ENCODE measurements at regions not wholly inside any gene's neighbourhood (a gene's known extent, or its start where the extent isn't known, plus 50 kb on each side); places are given as distances from the start of the nearest gene placed in this dataset.
A peak's percentile ranks its signal among the peaks of the same experiment; 100 is the strongest.

- peak; percentile 68 for DNase-seq
These were observed 246.4 kb upstream of the ADAMTS5 start for GRCh38 chr21:27213303-27213702.

GRCh38 chr21:27212441-27212840 lies 245.6 kb upstream of the ADAMTS5 start:
- no peak for DNase-seq

GRCh38 chr21:27209546-27209945 lies 242.7 kb upstream of the ADAMTS5 start:
- no peak for DNase-seq

GRCh38 chr21:27206368-27206982 lies 239.6 kb upstream of the ADAMTS5 start:
- DNase-seq, result peak; percentile 88

GRCh38 chr21:27202301-27202700 lies 235.4 kb upstream of the ADAMTS5 start:
- no peak for DNase-seq

- DNase-seq, result peak; percentile 92
These were observed 234.3 kb upstream of the ADAMTS5 start for GRCh38 chr21:27201197-27201596.

GRCh38 chr21:27196651-27197050 lies 229.8 kb upstream of the ADAMTS5 start:
- no peak for DNase-seq

- DNase-seq, result peak; percentile 94
These were observed 225.5 kb upstream of the ADAMTS5 start for GRCh38 chr21:27192281-27192949.

GRCh38 chr21:27190601-27191000 lies 223.7 kb upstream of the ADAMTS5 start:
- DNase-seq, result peak; percentile 78

GRCh38 chr21:27189870-27190269 lies 223.0 kb upstream of the ADAMTS5 start:
- no peak for DNase-seq

- peak; percentile 34 for DNase-seq
These were observed 206.2 kb upstream of the ADAMTS5 start for GRCh38 chr21:27173053-27173452.

- peak; percentile 36 for DNase-seq
These were observed 204.8 kb upstream of the ADAMTS5 start for GRCh38 chr21:27171707-27172106.

- no peak for DNase-seq
These were observed 201.2 kb upstream of the ADAMTS5 start for GRCh38 chr21:27168084-27168483.

GRCh38 chr21:27164208-27165177 lies 197.6 kb upstream of the ADAMTS5 start:
- no peak for DNase-seq

- no peak for DNase-seq
These were observed 192.1 kb upstream of the ADAMTS5 start for GRCh38 chr21:27158967-27159366.

- DNase-seq, result no peak
These were observed 190.2 kb upstream of the ADAMTS5 start for GRCh38 chr21:27157097-27157496.

- no peak for DNase-seq
These were observed 189.8 kb upstream of the ADAMTS5 start for GRCh38 chr21:27156666-27157065.

GRCh38 chr21:27155130-27155500 lies 188.2 kb upstream of the ADAMTS5 start:
- DNase-seq, result no peak

GRCh38 chr21:27154451-27155129 lies 187.7 kb upstream of the ADAMTS5 start:
- no peak for DNase-seq

GRCh38 chr21:27152996-27153395 lies 186.1 kb upstream of the ADAMTS5 start:
- DNase-seq, result no peak

GRCh38 chr21:27149034-27149433 lies 182.1 kb upstream of the ADAMTS5 start:
- DNase-seq, result peak; percentile 97

GRCh38 chr21:27146268-27146667 lies 179.4 kb upstream of the ADAMTS5 start:
- DNase-seq, result no peak
